ENCODE measurements at regions not wholly inside any gene's neighbourhood (a gene's known extent, or its start where the extent isn't known, plus 50 kb on each side); places are given as distances from the start of the nearest gene placed in this dataset.
"Not testable (repeated sequence)": the region's sequence is repeated elsewhere in the genome, so short reads cannot be mapped to it uniquely, and the experiment has no call there.

DNA sequence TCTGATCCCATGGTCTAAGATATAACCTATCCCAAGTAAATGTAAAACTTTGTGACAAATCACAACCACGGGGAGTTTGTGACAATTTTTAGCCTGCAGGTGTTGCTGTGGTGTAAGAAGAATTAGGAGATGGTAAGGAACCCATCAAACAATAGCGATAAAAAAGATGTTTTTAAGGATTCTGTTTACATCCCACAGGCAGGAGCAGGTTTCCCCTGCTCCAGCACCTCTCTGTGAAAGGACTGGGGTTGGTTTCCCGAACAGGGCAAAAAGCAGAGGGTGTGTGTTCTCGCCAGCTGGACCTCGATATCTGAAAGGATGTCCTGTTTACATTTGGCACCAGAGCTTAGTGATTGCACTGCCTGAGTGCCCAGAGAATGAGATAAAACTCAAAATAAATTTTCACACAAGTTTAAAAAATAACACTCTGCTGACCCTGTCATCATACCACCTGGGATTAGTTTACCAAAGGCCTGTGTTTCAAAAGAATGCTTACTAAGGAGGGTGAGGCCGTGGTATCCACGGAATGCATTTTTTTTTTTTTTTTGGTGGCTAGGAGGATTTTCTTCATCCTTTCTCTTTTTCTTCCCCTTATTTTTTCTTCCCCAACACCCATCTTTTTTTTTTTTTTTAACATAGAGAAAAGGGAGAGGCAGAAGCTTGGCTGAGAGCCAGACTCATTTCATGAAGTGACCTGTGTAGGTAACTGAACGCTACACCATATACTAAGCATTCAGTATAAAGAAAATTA is 151.8 kb upstream of the DPH6 start:
- no peak for FAIRE-seq

DNA sequence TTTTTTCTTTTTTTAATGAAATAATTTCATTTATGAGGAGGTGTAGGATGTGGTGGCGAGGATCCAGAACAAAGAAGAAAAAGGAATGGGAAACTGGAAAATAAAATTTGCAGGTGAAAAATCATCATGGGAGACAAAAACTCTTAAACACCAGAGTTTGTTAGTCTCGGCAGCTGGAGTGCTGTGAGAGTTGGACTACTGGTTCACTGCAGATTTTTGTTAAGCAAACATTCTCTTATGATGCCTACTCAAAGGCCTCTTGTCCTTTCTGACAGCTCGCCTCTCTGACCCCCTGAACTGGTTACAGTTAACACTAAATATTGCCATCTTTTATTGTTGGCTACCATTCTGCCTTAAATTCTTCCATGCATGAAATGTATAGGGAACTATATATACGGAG is 152.4 kb upstream of the DPH6 start:
- FAIRE-seq: no peak

DNA sequence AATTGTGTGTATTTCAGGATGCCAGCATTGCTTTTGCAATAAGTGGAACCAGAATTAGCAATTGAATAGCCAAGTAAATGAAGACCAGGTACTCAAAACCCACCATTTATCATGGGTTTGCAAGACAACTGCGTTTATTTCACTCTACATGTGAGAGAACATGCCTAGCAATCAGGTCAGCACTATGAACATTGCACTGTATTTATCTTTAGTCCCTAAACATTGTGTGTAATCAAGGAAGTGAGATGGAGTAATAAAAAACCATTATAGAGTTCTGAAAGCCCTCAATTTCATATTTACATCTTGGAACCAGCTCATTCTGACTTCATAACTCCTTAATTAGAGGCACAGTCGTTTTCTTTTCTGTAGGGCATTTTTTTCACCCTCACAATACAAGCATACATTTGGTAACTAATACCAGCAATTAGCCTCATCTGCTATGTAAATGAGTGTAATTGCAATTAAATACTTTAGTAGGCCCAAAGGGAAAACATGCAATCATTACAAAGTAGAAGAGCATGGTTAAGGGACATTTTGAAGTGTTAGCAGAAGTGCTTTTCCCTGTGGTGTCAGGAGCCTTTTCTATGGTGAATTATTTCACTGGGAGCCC is 153.1 kb upstream of the DPH6 start:
- FAIRE-seq: no peak

DNA sequence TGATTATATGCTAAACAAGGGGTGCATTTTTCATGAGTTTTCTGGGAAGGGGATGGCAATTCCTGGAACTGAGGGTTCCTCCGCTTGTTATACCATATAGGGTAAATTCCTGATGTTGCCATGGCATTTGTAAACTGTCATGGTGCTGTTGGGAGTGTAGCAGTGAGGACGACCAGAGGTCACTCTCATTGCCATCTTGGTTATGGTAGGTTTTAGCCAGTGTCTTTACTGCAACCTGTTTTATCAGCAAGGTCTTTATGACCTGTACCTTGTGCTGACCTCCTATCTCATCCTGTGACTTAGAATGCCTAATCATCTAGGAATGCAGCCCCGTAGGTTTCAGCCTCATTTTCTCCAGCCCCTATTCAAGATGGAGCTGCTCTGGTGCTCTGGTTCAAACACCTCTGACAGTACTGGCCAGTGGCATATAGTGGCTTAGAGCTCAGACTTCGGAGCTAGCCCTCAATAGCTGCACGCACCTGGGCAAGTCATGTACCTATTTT is 154.2 kb upstream of the DPH6 start:
- FAIRE-seq: not testable (repeated sequence)

DNA sequence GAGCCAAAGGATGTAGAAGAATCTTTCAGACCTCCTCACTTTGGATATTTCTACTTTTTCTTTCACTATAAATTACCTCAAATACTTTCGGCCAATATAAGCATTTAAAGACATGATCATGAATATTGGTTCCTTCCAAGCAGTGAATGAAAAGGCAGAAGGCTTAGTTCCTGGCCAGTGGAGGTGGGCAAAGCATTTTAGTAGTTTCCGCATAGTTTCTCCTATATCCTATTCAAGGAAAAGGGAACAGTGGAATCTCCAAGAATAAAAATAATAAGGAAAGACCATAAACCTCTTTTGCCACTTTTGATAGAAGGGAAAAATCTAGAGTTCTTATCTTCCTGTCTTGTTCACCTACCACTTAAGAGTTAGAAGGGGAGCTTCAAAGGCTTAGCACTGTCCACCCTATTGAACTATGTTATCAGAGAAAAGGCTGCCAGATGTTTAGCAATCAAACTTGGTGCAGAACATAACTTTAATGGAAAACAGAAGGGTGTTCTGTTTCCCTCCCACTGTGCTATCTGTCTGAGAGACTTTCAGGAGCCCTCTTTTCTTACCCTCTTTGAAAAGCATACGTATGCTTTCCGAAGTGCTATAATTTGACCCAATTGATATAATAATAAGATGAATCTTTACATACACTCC is 155.6 kb upstream of the DPH6 start:
- FAIRE-seq: no peak

DNA sequence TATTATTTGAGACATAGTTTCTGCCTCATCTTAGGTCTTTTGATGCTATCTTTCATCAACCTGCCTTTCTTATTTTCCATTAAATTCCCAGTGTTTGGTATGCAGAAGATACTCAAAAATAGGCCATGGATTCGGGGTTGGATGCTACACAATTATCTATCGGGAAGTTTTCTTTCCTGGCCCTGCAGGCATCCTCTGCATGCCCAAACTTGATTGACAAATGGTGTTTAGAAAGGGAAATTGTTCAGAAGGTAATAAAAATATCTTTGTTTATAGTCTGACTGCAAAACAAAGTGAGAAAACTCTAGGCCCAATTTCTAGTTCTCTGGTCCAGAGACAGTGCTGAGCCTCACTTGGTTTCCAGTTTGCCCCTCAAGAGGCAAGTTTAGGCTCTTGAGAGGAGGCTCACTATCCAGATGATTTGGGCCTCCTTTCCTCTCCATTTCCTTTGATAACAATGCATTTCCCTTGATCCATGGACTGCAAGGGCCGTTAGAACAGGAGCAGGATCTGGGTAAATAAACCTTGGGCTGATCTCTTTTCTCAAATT is 157.1 kb upstream of the DPH6 start:
- no peak for FAIRE-seq

DNA sequence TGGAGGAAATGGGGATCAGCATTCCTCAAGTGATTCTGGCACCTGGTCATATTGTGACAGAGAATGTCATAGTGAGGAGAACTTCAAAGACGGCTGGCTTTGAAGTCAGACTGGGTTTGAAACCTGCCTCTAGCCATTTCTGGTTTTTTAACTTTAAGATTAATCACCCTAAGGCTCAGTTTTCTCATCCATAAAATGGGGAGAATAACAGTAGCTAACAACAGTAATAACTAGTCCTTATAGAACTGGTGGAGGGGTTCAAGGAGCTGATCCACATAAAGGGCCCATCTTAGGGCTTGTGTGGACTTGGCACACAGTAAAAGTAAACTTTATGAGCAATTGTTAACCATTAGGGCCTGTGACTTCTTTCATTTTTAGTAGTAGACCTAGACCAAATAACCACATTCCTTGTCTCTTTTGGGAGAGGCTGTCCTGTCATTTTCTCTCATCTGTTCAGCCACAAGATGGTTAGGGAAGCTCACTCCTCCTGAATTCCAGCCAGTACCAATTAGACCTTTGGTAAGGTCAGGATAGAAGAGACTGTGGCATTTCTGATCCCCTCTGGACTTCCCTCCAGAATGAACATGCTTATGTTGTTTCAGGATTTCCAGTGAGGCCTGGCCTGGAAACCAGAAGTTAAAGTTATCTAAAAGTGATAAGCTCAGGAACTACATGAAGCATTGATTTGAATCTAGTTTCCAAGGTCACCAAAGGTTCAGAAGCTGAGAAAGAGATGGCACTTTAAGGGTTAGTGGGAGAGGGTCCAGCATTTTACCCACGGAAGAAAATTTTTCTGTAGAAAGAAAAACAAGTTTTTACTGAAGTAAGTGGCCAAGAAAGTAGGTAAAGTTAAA is 159.3 kb upstream of the DPH6 start:
- no peak for FAIRE-seq

DNA sequence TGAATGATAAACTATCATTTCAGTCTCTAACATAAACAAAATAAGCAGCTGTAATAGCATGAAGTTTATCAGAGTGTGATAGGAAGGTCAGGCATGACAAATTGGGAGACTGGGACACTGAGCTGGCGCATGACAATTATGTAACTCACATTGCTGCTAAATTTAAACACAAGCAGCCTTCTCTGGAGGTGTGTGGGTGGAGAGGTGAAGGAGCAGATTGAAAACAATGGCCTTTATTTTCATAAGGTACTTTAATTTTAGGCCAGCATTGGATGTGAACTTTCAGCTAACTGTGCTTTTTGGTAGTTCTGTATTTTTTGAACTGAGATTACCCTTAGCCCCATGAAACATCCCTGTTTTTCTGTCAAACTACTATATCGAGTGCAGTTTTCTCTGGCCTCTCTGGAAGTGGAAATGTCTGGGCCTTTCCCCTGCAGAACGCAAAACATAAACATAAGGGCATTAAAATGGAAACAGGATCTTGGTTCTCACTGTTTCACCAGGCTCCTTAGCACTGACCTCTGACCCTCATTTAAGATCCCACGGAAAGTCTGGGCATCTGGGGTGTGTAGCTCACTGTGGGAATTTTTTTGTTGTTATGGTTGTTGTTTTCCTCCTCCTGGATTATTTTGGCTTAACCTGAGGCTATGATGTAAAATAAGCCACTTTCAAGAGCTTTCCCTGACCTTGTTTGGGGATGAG is 160.1 kb upstream of the DPH6 start:
- no peak for FAIRE-seq

DNA sequence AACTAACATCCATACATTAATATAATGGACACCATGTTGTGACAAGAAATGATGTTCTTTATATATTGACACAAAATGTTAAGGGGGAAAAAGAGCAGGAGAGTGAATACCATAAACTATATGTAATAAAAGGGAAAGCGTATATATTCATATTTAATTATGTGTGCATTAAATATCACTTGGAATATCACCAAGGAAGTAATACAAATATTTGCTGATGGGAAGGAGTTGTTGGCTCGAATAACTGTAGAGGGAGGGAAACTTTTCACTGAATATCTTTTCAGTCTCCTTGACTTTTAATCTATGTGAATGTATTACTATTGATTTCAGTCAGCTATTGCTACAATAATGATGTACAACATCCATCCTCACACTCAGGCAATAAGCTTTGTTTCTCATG is 167.0 kb upstream of the DPH6 start:
- FAIRE-seq: no peak

DNA sequence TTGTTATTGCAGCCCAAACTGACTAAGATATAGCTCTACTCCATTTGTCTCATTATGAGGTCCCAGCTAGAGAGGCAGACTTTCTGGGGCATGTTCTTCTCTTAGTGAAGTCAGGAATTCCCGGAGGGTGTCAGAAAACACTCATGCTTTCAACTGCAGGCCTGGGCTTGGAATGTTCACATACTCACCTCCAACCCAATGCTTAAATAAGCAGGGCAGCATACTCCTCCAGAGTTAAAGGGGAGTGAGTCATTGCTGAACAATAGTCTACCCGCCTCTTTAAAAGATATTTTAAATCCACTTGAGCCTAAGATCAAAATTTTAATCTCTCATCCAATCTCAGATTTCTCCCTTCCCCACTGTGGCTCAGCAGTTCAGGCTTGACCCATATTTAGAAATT is 167.8 kb upstream of the DPH6 start:
- FAIRE-seq: no peak

DNA sequence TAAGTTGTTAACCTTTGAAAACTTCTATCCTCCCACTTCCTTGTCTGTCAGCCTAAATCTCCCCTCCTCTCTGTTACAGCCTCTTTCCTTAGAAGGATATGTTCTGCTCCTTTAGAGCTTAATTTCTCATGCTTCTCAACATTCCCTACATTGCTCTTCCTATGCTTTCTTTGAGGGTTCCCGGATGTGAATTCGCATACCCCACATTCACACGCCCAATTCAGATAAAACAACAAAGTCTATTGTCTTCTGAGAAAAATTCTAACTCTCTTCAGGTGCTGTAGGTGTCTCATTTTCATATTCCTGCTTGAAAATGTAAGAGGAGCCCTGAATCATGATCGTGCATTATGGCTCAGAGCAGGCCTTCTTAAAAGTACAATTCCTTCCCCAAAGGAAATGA is 171.8 kb upstream of the DPH6 start:
- FAIRE-seq: no peak

DNA sequence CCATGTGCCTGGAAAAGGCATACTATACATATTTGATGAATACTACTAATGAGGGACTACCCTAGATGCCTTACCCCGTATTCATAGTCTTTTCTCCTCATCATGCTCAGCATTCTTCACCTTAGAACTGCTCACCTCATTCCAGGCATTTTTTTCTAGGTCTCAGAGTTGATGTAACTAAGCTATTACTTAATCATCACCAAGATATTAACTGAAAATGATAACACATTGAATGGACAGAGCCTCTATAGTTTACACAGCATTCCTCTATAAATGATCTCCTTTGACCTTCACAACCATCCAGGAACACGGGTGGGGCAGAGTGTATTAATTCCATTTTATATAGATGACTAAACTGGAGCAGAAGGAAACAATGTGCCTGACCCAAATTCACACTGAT is 174.1 kb upstream of the DPH6 start:
- no peak for FAIRE-seq

DNA sequence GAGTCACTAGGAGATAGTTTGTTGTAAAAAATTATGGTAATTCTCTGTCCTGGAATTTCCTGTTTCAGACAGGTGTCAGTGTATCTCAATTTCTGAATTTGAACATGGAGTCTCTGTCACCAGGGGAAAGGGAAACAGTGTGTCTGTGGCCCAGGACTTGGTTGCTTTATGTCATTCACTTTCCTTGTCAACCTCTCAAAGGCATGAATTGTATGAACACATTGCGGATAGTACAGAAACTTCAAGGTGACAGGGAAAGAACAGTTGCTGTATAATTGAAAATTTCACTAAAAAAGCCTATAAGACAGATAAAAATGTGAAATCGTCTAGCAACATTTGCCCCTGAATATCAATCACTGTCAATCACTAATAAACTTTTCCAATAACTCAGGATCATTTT is 175.0 kb upstream of the DPH6 start:
- no peak for FAIRE-seq

DNA sequence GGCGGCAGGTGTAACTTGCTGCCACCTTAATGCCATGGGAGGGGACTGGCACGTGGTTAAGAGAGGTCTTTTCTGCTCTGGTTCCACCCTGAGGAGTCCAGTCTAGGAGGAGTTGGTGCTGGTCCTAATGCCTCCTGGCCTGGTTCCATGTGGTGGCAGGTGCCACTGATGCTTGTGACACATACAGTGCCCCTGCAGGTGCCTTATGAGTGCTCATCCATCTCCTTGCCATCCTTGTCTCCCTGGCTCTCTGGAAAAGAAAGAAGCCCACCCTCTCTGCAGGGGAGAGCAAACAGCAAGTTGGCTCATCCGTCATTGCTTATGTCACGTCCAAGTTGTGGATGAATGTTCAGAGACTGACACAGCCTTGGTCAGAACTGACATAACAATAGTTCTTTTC is 175.8 kb upstream of the DPH6 start:
- FAIRE-seq: no peak

DNA sequence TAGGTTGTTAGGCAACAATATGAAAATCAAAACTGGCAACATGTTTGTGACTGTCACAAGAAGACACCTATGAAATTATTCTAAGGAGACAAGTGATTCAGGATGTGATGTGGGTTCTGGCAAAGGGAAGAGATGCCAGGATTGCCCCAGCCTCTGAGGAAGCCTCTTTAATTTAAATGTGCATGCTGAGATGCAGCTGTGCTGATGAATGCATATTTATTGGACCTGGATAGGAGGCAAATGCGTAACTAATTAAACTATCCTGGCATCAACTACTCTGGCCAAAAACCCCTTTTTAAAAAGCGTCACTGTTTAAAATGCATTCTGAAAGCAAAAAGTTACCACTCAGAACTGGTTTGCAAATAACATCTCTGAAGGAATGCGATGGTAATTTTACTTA is 176.5 kb upstream of the DPH6 start:
- no peak for FAIRE-seq

DNA sequence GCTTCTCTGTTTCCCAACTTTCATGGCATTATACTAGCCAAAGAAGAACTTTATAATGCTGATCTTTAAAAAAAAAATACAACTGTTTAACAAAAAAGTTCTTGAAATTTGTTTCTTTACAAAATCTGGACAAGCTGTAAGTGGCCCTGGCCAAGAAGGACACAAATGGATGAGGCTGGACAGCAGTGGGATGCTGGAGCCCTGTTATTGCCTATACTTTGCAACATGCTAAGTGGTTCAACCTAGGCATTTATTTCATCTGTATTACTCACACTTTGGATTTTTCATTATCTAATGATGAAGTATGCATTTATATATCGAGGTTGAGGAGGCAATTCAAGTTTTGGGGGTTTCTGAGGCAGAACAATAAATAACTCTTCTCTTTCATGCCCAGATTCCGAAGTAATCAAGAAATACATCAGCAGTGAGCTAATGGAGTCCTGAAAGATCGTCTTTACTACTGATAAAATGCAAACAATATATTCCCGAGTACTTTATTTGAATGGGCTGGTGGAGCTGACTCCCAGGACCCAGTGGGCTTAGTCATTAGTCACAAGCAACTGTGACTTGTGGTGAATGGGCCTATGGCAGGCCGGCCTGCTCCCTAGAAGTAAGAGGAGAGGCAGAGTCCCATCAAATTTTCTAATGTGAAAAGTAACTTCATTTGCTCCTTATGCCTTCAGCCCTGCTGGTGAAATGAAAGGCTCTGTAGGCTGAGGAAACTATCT is 177.3 kb upstream of the DPH6 start:
- FAIRE-seq: no peak

DNA sequence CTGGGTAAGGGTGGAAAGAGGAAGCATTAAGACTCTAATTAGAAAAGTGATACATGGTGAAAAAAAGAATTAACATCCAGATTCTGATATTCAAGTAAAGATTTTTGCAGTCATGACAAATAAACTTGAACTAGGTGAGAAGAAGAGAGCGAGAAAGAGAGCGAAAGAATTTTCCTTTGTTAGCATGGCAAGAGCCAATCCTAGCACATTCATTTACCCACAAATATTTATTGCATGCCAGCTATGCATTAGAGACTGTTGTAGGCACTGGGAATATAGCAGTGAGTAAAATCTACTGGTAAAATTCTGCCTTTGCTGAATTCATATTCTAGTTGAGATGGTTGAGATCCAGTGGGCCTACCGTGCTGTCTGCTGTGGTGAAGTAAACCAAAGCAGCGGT is 177.9 kb upstream of the DPH6 start:
- no peak for FAIRE-seq

DNA sequence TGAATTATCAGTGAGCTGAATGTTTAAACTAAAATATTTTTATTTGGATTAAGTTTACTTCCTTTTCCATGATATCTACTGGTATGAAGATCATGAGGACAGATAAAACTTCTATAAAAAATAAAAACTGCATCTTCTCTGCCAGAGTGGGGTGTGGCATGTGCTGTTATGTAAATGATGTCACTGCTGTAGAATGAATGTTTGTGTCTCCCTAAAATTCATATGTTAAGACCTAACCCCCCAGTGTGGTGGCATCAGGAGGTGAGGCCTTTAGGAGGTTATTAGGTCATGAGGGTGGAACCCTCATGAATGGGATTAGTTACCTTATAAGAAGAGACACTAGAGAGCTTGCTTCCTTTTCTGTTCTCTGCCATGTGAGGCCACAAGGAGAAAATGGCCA is 178.7 kb upstream of the DPH6 start:
- FAIRE-seq: no peak

DNA sequence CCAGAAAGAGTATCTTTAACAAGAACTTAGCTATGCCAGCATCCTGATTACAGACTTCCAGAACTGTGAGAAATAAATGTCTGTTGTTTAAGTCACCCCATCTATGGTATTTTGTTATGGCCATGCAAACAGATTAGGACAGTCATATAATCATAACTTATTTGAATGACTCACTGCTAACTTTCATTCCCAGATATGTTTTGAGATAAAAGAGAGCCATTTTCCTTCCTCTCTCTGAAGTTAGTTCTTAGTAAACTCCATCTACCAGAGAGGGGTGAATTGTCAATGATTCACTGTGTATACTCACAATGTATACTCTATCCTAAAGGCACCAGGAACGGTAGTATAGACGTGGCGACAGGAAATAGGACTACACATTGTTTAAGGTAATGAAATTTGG is 179.4 kb upstream of the DPH6 start:
- FAIRE-seq: no peak

DNA sequence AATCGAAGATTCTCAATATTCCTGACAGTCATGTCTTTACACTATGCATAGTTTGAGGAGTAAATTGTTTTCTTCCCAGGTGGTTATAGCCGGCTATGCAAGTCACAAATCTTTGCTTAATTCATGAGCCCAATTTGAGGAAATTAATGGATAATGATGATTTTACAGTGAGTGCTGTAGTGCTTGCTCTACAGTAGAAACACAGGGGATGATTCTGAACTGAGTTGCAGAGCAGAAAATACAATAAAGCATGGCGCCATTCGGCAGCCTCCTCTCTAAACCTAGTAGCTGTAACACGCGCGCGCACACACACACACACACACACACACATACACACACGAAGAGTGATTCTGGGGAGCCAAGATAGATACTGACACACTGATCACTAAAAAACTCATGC is 181.7 kb upstream of the DPH6 start:
- no peak for FAIRE-seq

DNA sequence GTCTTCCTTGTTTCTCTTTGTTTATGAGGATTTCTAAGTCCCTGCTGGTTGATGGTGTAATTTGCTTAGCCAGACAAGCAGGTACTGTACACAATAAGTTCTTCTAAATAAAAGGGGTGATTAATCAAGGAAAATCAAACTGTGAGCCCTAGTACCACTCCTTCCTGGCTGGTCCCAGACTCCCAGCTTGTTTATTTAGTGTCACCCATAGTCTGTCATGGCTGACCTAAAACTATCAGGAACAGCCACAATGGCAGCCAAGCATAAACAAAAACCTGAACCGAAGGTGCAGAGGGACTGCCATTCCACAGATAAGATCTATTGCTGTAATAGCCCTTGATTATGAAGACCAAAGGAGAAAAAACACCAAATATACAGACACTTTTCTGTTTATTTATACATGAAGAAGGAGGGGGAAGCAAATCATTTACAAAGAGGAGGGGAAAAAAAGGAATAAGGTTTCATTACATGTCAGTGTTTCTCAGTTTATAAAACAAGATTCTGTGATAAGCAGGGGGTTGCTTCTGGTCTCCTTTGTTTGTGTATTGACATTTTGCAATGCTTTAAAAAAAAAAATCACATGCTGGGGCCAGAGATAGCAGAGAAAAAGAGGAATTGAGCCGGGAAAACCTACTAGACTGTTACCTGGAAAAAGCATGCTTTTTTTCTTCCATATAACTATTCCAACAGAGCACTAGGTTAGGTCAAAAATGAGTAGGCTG is 182.4 kb upstream of the DPH6 start:
- FAIRE-seq: no peak

Measured in endometrium (tissue), 2 donors.